Upper lobe of left lung (tissue), 4 donors: ENCODE measurements at regions not wholly inside any gene's neighbourhood (a gene's known extent, or its start where the extent isn't known, plus 50 kb on each side); places are given as distances from the start of the nearest gene placed in this dataset.

Experiments used
- EP300 ChIP-seq, 4 donors: sonication (generic); formaldehyde crosslinking; IDR thresholded peaks; one replicate each; pipeline ENCODE4 v1.5.1; 2017; ENCODE audit warnings: antibody characterized with exemption in 4 of 4, control low read depth in 2 of 4
- POLR2AphosphoS5 ChIP-seq, 2 donors: sonication (generic); formaldehyde crosslinking; IDR thresholded peaks; one replicate each; pipeline ENCODE4 v1.5.1; 2017; ENCODE audit warnings: antibody characterized with exemption in 2 of 2

GRCh38 chr16:65867276-65867960 lies 499.1 kb upstream of the CDH5 start:
- no peak for TF ChIP-seq POLR2AphosphoS5 (IDR thresholded peaks at IDR 0.05)
- TF ChIP-seq EP300 (IDR thresholded peaks at IDR 0.05) = no peak
